H1 (cell line): ENCODE measurements at regions not wholly inside any gene's neighbourhood (a gene's known extent, or its start where the extent isn't known, plus 50 kb on each side); places are given as distances from the start of the nearest gene placed in this dataset.

Experiments used
- CTCF ChIA-PET: fragments of 300-600 bp; sonication (Branson Sonifier 250); formaldehyde crosslinking; loops from one replicate; lab custom pipeline; 2021; ENCODE audit not compliant: partially characterized antibody; lab: Charles Lee
- POLR2A ChIA-PET: fragments of 300-600 bp; sonication (Branson Sonifier 250); formaldehyde crosslinking; loops from one replicate; lab custom pipeline; 2021; ENCODE audit warnings: inconsistent platforms; ENCODE audit not compliant: partially characterized antibody; lab: Charles Lee
- DNase-seq, 2 experiments: peaks; one replicate each; pipeline versions ENCODE4 v3.0.0 to v3.0.0-alpha.2; 2010 to 2022; ENCODE audit warnings: low spot score in 2 of 2, low read depth in 1 of 2, mixed read lengths in 1 of 2
- FAIRE-seq: peaks from 2 replicates; lab custom pipeline; 2011; peaks lifted over from hg19 to GRCh38; lab: Jason Lieb, UNC
- H2AFZ ChIP-seq: 2 replicates; pipeline ENCODE4 v1.8.1; 2012; ENCODE audit warnings: low read length, inconsistent platforms
- H2AK5ac ChIP-seq: 2 replicates; pipeline ENCODE4 v1.6.1; 2013; ENCODE audit warnings: low read depth, low read length
- H2BK120ac ChIP-seq: replicated peaks from 2 replicates; pipeline ENCODE3; 2013; ENCODE audit warnings: low read depth, low read length, inconsistent platforms
- H2BK12ac ChIP-seq: 2 replicates; pipeline ENCODE4 v1.6.1; 2013; ENCODE audit warnings: low read depth, low read length
- H2BK15ac ChIP-seq: 2 replicates; pipeline ENCODE4 v1.6.1; 2013; ENCODE audit warnings: low read length
- H2BK20ac ChIP-seq: 2 replicates; pipeline ENCODE4 v1.6.1; 2013; ENCODE audit warnings: low read length
- H2BK5ac ChIP-seq: 2 replicates; pipeline ENCODE4 v1.6.1; 2013; ENCODE audit warnings: low read depth, low read length
- H3K14ac ChIP-seq: 2 replicates; pipeline ENCODE4 v1.6.1; 2013; ENCODE audit warnings: inconsistent platforms; ENCODE audit not compliant: insufficient read length
- H3K18ac ChIP-seq: 2 replicates; pipeline ENCODE4 v1.6.1; 2013; ENCODE audit warnings: low read length; ENCODE audit errors: extremely low read depth
- H3K23ac ChIP-seq: 2 replicates; pipeline ENCODE4 v1.6.1; 2013; ENCODE audit warnings: inconsistent platforms; ENCODE audit not compliant: insufficient read length
- H3K23me2 ChIP-seq: 2 replicates; pipeline ENCODE4 v1.6.1; 2013; ENCODE audit warnings: low read depth, low read length
- H3K27ac ChIP-seq: 2 replicates; pipeline ENCODE4 v1.6.1; 2011; ENCODE audit warnings: low read depth, low read length, inconsistent platforms
- H3K27me3 ChIP-seq, 4 experiments: replicated peaks in 1 of 4; 1 replicate in 1 of 4; 2 replicates in 3 of 4; pipeline versions ENCODE4 v1.6.1 to v1.8.1; 2011 to 2013; ENCODE audit warnings: low read length in 3 of 4, mild to moderate bottlenecking in 3 of 4, inconsistent platforms in 2 of 4, mixed read lengths in 2 of 4, moderate library complexity in 1 of 4; ENCODE audit not compliant: control insufficient read depth in 3 of 4, insufficient read depth in 3 of 4; ENCODE audit errors: extremely low read depth in 1 of 4
- H3K36me3 ChIP-seq, 4 experiments: 2 replicates each; pipeline versions ENCODE4 v1.6.1 to v1.8.1; 2011 to 2013; ENCODE audit warnings: mild to moderate bottlenecking in 4 of 4, low read length in 3 of 4, moderate library complexity in 2 of 4, control low read depth in 1 of 4, inconsistent platforms in 1 of 4; ENCODE audit not compliant: insufficient read depth in 4 of 4, control insufficient read depth in 2 of 4
- H3K4ac ChIP-seq: replicated peaks from 2 replicates; pipeline ENCODE3; 2013; ENCODE audit warnings: low read length, low read depth, mixed read lengths, inconsistent platforms; ENCODE audit not compliant: insufficient read length
- H3K4me1 ChIP-seq, 4 experiments: replicated peaks in 1 of 4; 1 replicate in 1 of 4; 2 replicates in 3 of 4; pipeline versions ENCODE4 v1.6.1 to v1.8.1; 2011 to 2013; ENCODE audit warnings: low read length in 3 of 4, inconsistent platforms in 2 of 4, mixed read lengths in 1 of 4; ENCODE audit not compliant: insufficient read depth in 4 of 4, control insufficient read depth in 3 of 4
- H3K4me2 ChIP-seq, 2 experiments: 2 replicates each; pipeline versions ENCODE4 v1.6.1 to v1.8.1; 2011 to 2013; ENCODE audit warnings: low read depth in 2 of 2, low read length in 2 of 2, control low read depth in 1 of 2, inconsistent platforms in 1 of 2, mild to moderate bottlenecking in 1 of 2; ENCODE audit not compliant: insufficient read depth in 1 of 2
- H3K4me3 ChIP-seq, 4 experiments: fragments of 200-600, 300-600 bp in 1 of 4; sonication (generic), shearing (Covaris generic), sonication (Bioruptor Twin) in 1 of 4; 2 replicates each; pipeline versions ENCODE4 v1.5.1 to v1.8.1; 2011 to 2016; ENCODE audit warnings: low read length in 4 of 4, low read depth in 3 of 4, control low read depth in 2 of 4, inconsistent platforms in 2 of 4, mild to moderate bottlenecking in 2 of 4, mixed read lengths in 1 of 4, moderate library complexity in 1 of 4; ENCODE audit not compliant: insufficient read depth in 2 of 4; ENCODE audit errors: extremely low read depth in 1 of 4
- H3K56ac ChIP-seq: replicated peaks from 2 replicates; pipeline ENCODE3; 2013; ENCODE audit warnings: low read depth, mild to moderate bottlenecking, mixed read lengths, low read length, inconsistent platforms; ENCODE audit not compliant: insufficient read length
- H3K79me1 ChIP-seq: 2 replicates; pipeline ENCODE4 v1.6.1; 2013; ENCODE audit warnings: low read depth, low read length, control low read depth
- H3K79me2 ChIP-seq, 2 experiments: 2 replicates each; pipeline versions ENCODE4 v1.6.1 to v1.8.1; 2012 to 2013; ENCODE audit warnings: low read length in 2 of 2, mild to moderate bottlenecking in 2 of 2, inconsistent platforms in 1 of 2; ENCODE audit not compliant: insufficient read depth in 2 of 2, control insufficient read depth in 1 of 2
- H3K9ac ChIP-seq, 4 experiments: replicated peaks in 1 of 4; 1 replicate in 1 of 4; 2 replicates in 3 of 4; pipeline versions ENCODE4 v1.6.1 to v1.8.1; 2011 to 2013; ENCODE audit warnings: low read depth in 3 of 4, low read length in 3 of 4, control low read depth in 2 of 4, mild to moderate bottlenecking in 2 of 4, moderate library complexity in 2 of 4, inconsistent platforms in 1 of 4; ENCODE audit errors: extremely low read depth in 1 of 4
- H3K9me3 ChIP-seq, 2 experiments: 2 replicates each; pipeline versions ENCODE4 v1.6.1 to v1.8.1; 2012 to 2013; ENCODE audit warnings: mild to moderate bottlenecking in 2 of 2, moderate library complexity in 2 of 2, control low read depth in 1 of 2, inconsistent platforms in 1 of 2, low read depth in 1 of 2, low read length in 1 of 2, mixed read lengths in 1 of 2; ENCODE audit not compliant: insufficient read depth in 2 of 2
- H4K20me1 ChIP-seq, 2 experiments: replicated peaks in 1 of 2; 2 replicates each; pipeline versions ENCODE3 to v1.8.1; 2011 to 2013; ENCODE audit warnings: inconsistent platforms in 2 of 2, low read length in 2 of 2, mild to moderate bottlenecking in 1 of 2; ENCODE audit not compliant: insufficient read depth in 2 of 2, control insufficient read depth in 1 of 2
- H4K5ac ChIP-seq: 2 replicates; pipeline ENCODE4 v1.6.1; 2013; ENCODE audit warnings: low read length, low read depth, mixed read lengths, inconsistent platforms; ENCODE audit not compliant: insufficient read length
- H4K8ac ChIP-seq: 2 replicates; pipeline ENCODE4 v1.8.0; 2013; ENCODE audit warnings: mild to moderate bottlenecking, moderate library complexity, low read length, inconsistent platforms; ENCODE audit not compliant: insufficient read depth; ENCODE audit errors: extremely low read depth
- H4K91ac ChIP-seq: replicated peaks from 2 replicates; pipeline ENCODE3; 2013; ENCODE audit warnings: low read length, mixed read lengths, inconsistent platforms; ENCODE audit not compliant: insufficient read length
- CBX5 ChIP-seq: fragments of 300-800, 300-1000 bp; sonication (generic); IDR thresholded peaks from 2 replicates; pipeline ENCODE4 v1.7.1; 2016; ENCODE audit warnings: antibody characterized with exemption, low read length, low read depth
- CEBPB ChIP-seq: IDR thresholded peaks from 2 replicates; pipeline ENCODE4 v1.6.1; 2012; ENCODE audit warnings: low read depth, low read length
- CTBP2 ChIP-seq: IDR thresholded peaks from 2 replicates; pipeline ENCODE4 v1.7.0; 2011; ENCODE audit warnings: borderline replicate concordance, mild to moderate bottlenecking, moderate library complexity, mixed read lengths, low read length; ENCODE audit not compliant: insufficient read depth, insufficient read length
- E2F6 ChIP-seq: IDR thresholded peaks from 2 replicates; pipeline ENCODE4 v1.6.1; 2012; ENCODE audit warnings: inconsistent platforms
- HDAC2 ChIP-seq, 2 experiments: fragments of 300-600 bp in 1 of 2; sonication (generic) in 1 of 2; IDR thresholded peaks; 2 replicates each; pipeline ENCODE4 v1.6.1; 2011 to 2012; ENCODE audit warnings: low read depth in 2 of 2, low read length in 2 of 2, mild to moderate bottlenecking in 2 of 2, moderate library complexity in 2 of 2, borderline replicate concordance in 1 of 2, inconsistent platforms in 1 of 2
- JUND ChIP-seq: IDR thresholded peaks from 2 replicates; pipeline ENCODE4 v1.6.1; 2011; ENCODE audit warnings: mild to moderate bottlenecking, improper control_type of control experiment, low read length
- KDM1A ChIP-seq: fragments of 200-600, 300-600 bp; sonication (generic); IDR thresholded peaks from 2 replicates; pipeline ENCODE4 v1.7.1; 2016; ENCODE audit warnings: mild to moderate bottlenecking, low read length, borderline replicate concordance
- POLR2AphosphoS5 ChIP-seq: IDR thresholded peaks from 2 replicates; pipeline ENCODE4 v1.6.1; 2011; ENCODE audit warnings: low read depth, low read length
- RAD21 ChIP-seq, 2 experiments: IDR thresholded peaks in 1 of 2; conservative IDR thresholded peaks in 1 of 2; 2 replicates each; pipeline ENCODE4 v1.6.1; 2011; ENCODE audit warnings: low read depth in 2 of 2, low read length in 2 of 2, improper control_type of control experiment in 1 of 2, inconsistent platforms in 1 of 2, mild to moderate bottlenecking in 1 of 2, moderate library complexity in 1 of 2
- RFX5 ChIP-seq: IDR thresholded peaks from 2 replicates; pipeline ENCODE4 v1.6.1; 2011; ENCODE audit warnings: low read depth, low read length, improper control_type of control experiment, borderline replicate concordance
- SIX5 ChIP-seq: IDR thresholded peaks from 2 replicates; pipeline ENCODE4 v1.6.1; 2011; ENCODE audit warnings: mild to moderate bottlenecking, low read depth, low read length
- TAF1 ChIP-seq: IDR thresholded peaks from 2 replicates; pipeline ENCODE4 v1.6.1; 2011; ENCODE audit warnings: mild to moderate bottlenecking, low read depth, low read length
- TAF7 ChIP-seq: optimal IDR thresholded peaks from 2 replicates; pipeline ENCODE3; 2011; ENCODE audit warnings: low read depth, mild to moderate bottlenecking, inconsistent platforms, low read length, moderate library complexity, borderline replicate concordance
- TCF12 ChIP-seq: IDR thresholded peaks from 2 replicates; pipeline ENCODE4 v1.6.1; 2011; ENCODE audit warnings: low read depth, mild to moderate bottlenecking, low read length
- WGBS, 2 experiments: shearing (Covaris generic) in 1 of 2; methylation state at CpG; one replicate each; pipeline versions ENCODE4 v1.1.6 to v1.1.7; 2013 to 2015; ENCODE audit warnings: low lambda C conversion rate in 2 of 2, mixed read lengths in 2 of 2, inconsistent platforms in 1 of 2, low coverage in 1 of 2, missing lambda C conversion rate in 1 of 2; ENCODE audit not compliant: insufficient replicate concordance in 2 of 2, insufficient coverage in 1 of 2, insufficient read length in 1 of 2; ENCODE audit errors: extremely low coverage in 1 of 2, missing lambda C conversion rate in 1 of 2; 5-methylcytosine and 5-hydroxymethylcytosine counted together

DNA sequence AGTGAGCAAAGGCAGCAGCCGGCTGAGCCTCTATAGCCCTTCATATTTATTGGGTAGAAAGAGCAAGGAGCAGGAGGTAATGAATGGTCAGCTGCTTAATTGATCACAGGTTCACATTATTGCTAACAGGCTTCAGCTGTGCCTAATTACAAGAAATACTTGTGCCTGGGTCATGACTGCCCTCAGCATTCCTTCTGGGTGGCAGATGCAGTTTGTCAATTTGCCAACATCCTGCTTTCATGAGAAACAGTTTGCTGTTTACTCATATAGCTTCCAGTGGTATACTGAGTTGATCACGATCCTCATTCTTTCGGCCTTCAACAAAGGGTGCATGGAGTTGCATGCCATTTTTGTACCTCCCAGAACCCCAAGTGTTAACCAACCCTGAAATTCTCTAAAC lies 81.0 kb upstream of the PLEKHG7 start:
- FAIRE-seq (no peak), DNase-seq (no peak)
- H3K4me3 ChIP-seq = no peak overlapping the region
- H4K8ac ChIP-seq = no peak overlapping the region
- no peak overlapping the region for H2BK20ac ChIP-seq
- no peak overlapping the region for H2BK120ac ChIP-seq
- H3K79me1 ChIP-seq = no peaks in the 10 kb centered on the region
- POLR2A ChIA-PET = no interaction called here
- 95% methylated on average over 3 of the region's 3 CpGs; no CpG with 5 or more reads in 1 of the 2 experiments for WGBS, 2 experiments
- H3K23me2 ChIP-seq = no peaks in the 10 kb centered on the region
- no peak overlapping the region for H2BK5ac ChIP-seq
- no peaks in the 10 kb centered on the region for H3K79me2 ChIP-seq
- H3K18ac ChIP-seq = no peak overlapping the region
- H3K4ac ChIP-seq = no peak overlapping the region
- no peaks in the 10 kb centered on the region for H3K36me3 ChIP-seq
- no peak overlapping the region for H2AFZ ChIP-seq
- no peak overlapping the region for H3K27ac ChIP-seq
- H3K14ac ChIP-seq = no peak overlapping the region
- H2BK12ac ChIP-seq = no peak overlapping the region
- no peaks in the 10 kb centered on the region for H3K9me3 ChIP-seq
- H4K5ac ChIP-seq = no peak overlapping the region
- H3K56ac ChIP-seq = no peak overlapping the region
- H3K27me3 ChIP-seq = no peaks in the 10 kb centered on the region
- no peak overlapping the region for H3K23ac ChIP-seq
- no peaks in the 10 kb centered on the region for H4K20me1 ChIP-seq
- no peak overlapping the region for H3K9ac ChIP-seq
- no peak overlapping the region for H4K91ac ChIP-seq
- no peak overlapping the region for H2BK15ac ChIP-seq
- no peaks in the 10 kb centered on the region for H3K4me1 ChIP-seq
- CTCF ChIA-PET = no interaction called here
- no peak overlapping the region for H3K4me2 ChIP-seq
- no peak overlapping the region for H2AK5ac ChIP-seq
- TF ChIP-seq TCF12 = no peak
- no peak for TF ChIP-seq CBX5
- TF ChIP-seq CEBPB = no peak
- no peak for TF ChIP-seq HDAC2 (IDR thresholded peaks at IDR 0.05; ENCODE audit: borderline replicate concordance in 1 of 2, low read depth in 2 of 2, low read length in 2 of 2)
- no peak for TF ChIP-seq TAF1
- no peak for TF ChIP-seq E2F6
- no peak for TF ChIP-seq RAD21 (IDR thresholded peaks at IDR 0.05 in 1 of 2, conservative IDR thresholded peaks at IDR 0.05 in 1 of 2; ENCODE audit: low read depth in 2 of 2, low read length in 2 of 2)
- TF ChIP-seq KDM1A = no peak
- no peak for TF ChIP-seq JUND
- TF ChIP-seq SIX5 = no peak
- TF ChIP-seq TAF7 = no peak
- no peak for TF ChIP-seq RFX5
- no peak for TF ChIP-seq POLR2AphosphoS5
- no peak for TF ChIP-seq CTBP2
